ENCODE measurements at regions not wholly inside any gene's neighbourhood (a gene's known extent, or its start where the extent isn't known, plus 50 kb on each side); places are given as distances from the start of the nearest gene placed in this dataset.

GRCh38 chr9:88872192-88872946 is 118.9 kb upstream of the S1PR3 start:
- H3K4ac ChIP-seq (replicated peaks; ENCODE audit: insufficient read length, low read depth, low read length), result no peak overlapping the region
- H4K5ac ChIP-seq (ENCODE audit: insufficient read length, low read depth, low read length), result no peak overlapping the region
- H3K23ac ChIP-seq (ENCODE audit: insufficient read length), result no peak overlapping the region
- H2BK20ac ChIP-seq (ENCODE audit: low read length), result no peak overlapping the region
- no peak overlapping the region for H3K4me2 ChIP-seq (ENCODE audit: insufficient read depth in 1 of 2, low read depth in 2 of 2, low read length in 2 of 2)
- no peaks in the 10 kb centered on the region for H3K79me2 ChIP-seq (ENCODE audit: control insufficient read depth in 1 of 2, insufficient read depth in 2 of 2, low read length in 2 of 2)
- no peaks in the 10 kb centered on the region for H4K20me1 ChIP-seq (replicated peaks in 1 of 2; ENCODE audit: control insufficient read depth in 1 of 2, insufficient read depth in 2 of 2, low read length in 2 of 2)
- no peak overlapping the region for H2BK120ac ChIP-seq (replicated peaks; ENCODE audit: low read depth, low read length)
- H3K9me3 ChIP-seq (ENCODE audit: insufficient read depth in 2 of 2, low read depth in 1 of 2, low read length in 1 of 2), result peaks cover 0 to 5% of the 10 kb centered on the region in 2 experiments; a peak in 2 of 4 replicates
- H3K14ac ChIP-seq (ENCODE audit: insufficient read length), result no peak overlapping the region
- H2BK15ac ChIP-seq (ENCODE audit: low read length), result no peak overlapping the region
- no peak overlapping the region for H4K91ac ChIP-seq (replicated peaks; ENCODE audit: insufficient read length, low read length)
- H3K27ac ChIP-seq (ENCODE audit: low read depth, low read length), result no peak overlapping the region
- H2AFZ ChIP-seq (ENCODE audit: low read length), result no peak overlapping the region
- no peak overlapping the region for H3K18ac ChIP-seq (ENCODE audit: extremely low read depth, low read length)
- no peak overlapping the region for H3K9ac ChIP-seq (replicated peaks in 1 of 4; ENCODE audit: extremely low read depth in 1 of 4, low read depth in 3 of 4, low read length in 3 of 4)
- ChIA-PET CTCF (ENCODE audit: partially characterized antibody) (interaction anchor here (0.7 to 1.2 kb wide), 4 partner anchors 117 to 1931 kb away, joined by 3 to 4 read pairs (median 3); no protein-coding TSS in a partner anchor), POLR2A (ENCODE audit: partially characterized antibody) (no interaction called here)
- no peaks in the 10 kb centered on the region for H3K79me1 ChIP-seq (ENCODE audit: low read depth, low read length)
- H2AK5ac ChIP-seq (ENCODE audit: low read depth, low read length), result no peak overlapping the region
- no peaks in the 10 kb centered on the region for H3K4me1 ChIP-seq (replicated peaks in 1 of 4; ENCODE audit: control insufficient read depth in 3 of 4, insufficient read depth in 4 of 4, low read length in 3 of 4)
- no peak for FAIRE-seq
- H3K27me3 ChIP-seq (replicated peaks in 1 of 4; ENCODE audit: control insufficient read depth in 3 of 4, extremely low read depth in 1 of 4, insufficient read depth in 3 of 4, low read length in 3 of 4), result no peaks in the 10 kb centered on the region
- H2BK12ac ChIP-seq (ENCODE audit: low read depth, low read length), result no peak overlapping the region
- H3K36me3 ChIP-seq (ENCODE audit: control insufficient read depth in 2 of 4, insufficient read depth in 4 of 4, low read length in 3 of 4), result no peaks in the 10 kb centered on the region
- WGBS, 2 experiments (ENCODE audit: extremely low coverage in 1 of 2, insufficient coverage in 1 of 2, insufficient read length in 1 of 2, insufficient replicate concordance in 2 of 2, low coverage in 1 of 2, low lambda C conversion rate in 2 of 2, missing lambda C conversion rate in 1 of 2), result 89% methylated on average over 3 of the region's 3 CpGs; no CpG with 5 or more reads in 1 of the 2 experiments
- DNase-seq (ENCODE audit: low read depth in 1 of 2, low spot score in 2 of 2), result no peak
- no peak overlapping the region for H4K8ac ChIP-seq (ENCODE audit: extremely low read depth, insufficient read depth, low read length)
- no peak overlapping the region for H3K56ac ChIP-seq (replicated peaks; ENCODE audit: insufficient read length, low read depth, low read length)
- H3K23me2 ChIP-seq (ENCODE audit: low read depth, low read length), result no peaks in the 10 kb centered on the region
- no peak overlapping the region for H3K4me3 ChIP-seq (ENCODE audit: extremely low read depth in 1 of 4, insufficient read depth in 2 of 4, low read depth in 3 of 4, low read length in 4 of 4)
- H2BK5ac ChIP-seq (ENCODE audit: low read depth, low read length), result no peak overlapping the region
- TF ChIP-seq BACH1 (IDR thresholded peaks at IDR 0.05; ENCODE audit: low read length) (no peak), CTBP2 (IDR thresholded peaks at IDR 0.05; ENCODE audit: borderline replicate concordance, insufficient read depth, insufficient read length, low read length) (no peak), CEBPB (IDR thresholded peaks at IDR 0.05; ENCODE audit: low read depth, low read length) (no peak), SIX5 (IDR thresholded peaks at IDR 0.05; ENCODE audit: low read depth, low read length) (no peak), GABPA (IDR thresholded peaks at IDR 0.05; ENCODE audit: borderline replicate concordance, insufficient read depth, low read length) (no peak)

Measured in H1 (cell line).